ENCODE measurements at regions not wholly inside any gene's neighbourhood (a gene's known extent, or its start where the extent isn't known, plus 50 kb on each side); places are given as distances from the start of the nearest gene placed in this dataset.

GRCh38 chr2:167675906-167676305, 571.5 kb downstream of the STK39 start:
- TF ChIP-seq CTCF (IDR thresholded peaks at IDR 0.05 in 4 of 5, conservative IDR thresholded peaks at IDR 0.05 in 1 of 5) (no peak), POLR2A (IDR thresholded peaks at IDR 0.05) (no peak)

Data from gastrocnemius medialis (tissue), 4 donors.